Natural killer cell (primary cell): ENCODE measurements at regions not wholly inside any gene's neighbourhood (a gene's known extent, or its start where the extent isn't known, plus 50 kb on each side); places are given as distances from the start of the nearest gene placed in this dataset.

ENCODE experiments used
- ATAC-seq, 3 donors: fragments of 150-1000 bp in 2 of 3; fragments of 200-7000 bp in 1 of 3; cut with Tn5 transposase; 1 replicate in 1 of 3; 2 replicates in 2 of 3; pipeline ENCODE4 v1.10.0; 2021; ENCODE audit warnings: mild to moderate bottlenecking in 2 of 3, moderate library complexity in 2 of 3
- DNase-seq, 2 donors: peaks; one replicate each; pipeline versions ENCODE4 v3.0.0 to v3.0.0-alpha.2; 2013 to 2021; ENCODE audit warnings: mixed read lengths in 1 of 2
- H3K27ac ChIP-seq: one replicate; pipeline ENCODE4 v1.5.1; 2013; ENCODE audit warnings: mild to moderate bottlenecking, low read length
- H3K27me3 ChIP-seq: one replicate; pipeline ENCODE4 v1.6.1; 2013; ENCODE audit warnings: low read length; ENCODE audit not compliant: control insufficient read depth, insufficient read depth
- H3K36me3 ChIP-seq: one replicate; pipeline ENCODE4 v1.6.1; 2013; ENCODE audit warnings: low read length; ENCODE audit not compliant: control insufficient read depth, insufficient read depth
- H3K4me1 ChIP-seq: one replicate; pipeline ENCODE4 v1.6.1; 2013; ENCODE audit warnings: low read length; ENCODE audit not compliant: control insufficient read depth, insufficient read depth
- H3K4me3 ChIP-seq: one replicate; pipeline ENCODE4 v1.5.1; 2013; ENCODE audit warnings: low read length
- H3K9me3 ChIP-seq: one replicate; pipeline ENCODE4 v1.6.1; 2013; ENCODE audit warnings: low read length; ENCODE audit not compliant: control insufficient read depth, insufficient read depth
- H3K27ac Mint-ChIP-seq, 2 donors: one replicate each; pipeline ENCODE4 v1.8.0; 2022; ENCODE audit warnings: mild to moderate bottlenecking in 2 of 2, mixed read lengths in 2 of 2, moderate library complexity in 1 of 2
- H3K27me3 Mint-ChIP-seq, 2 donors: one replicate each; pipeline ENCODE4 v1.8.0; 2022; ENCODE audit warnings: low read depth in 2 of 2, mixed read lengths in 2 of 2
- H3K36me3 Mint-ChIP-seq: one replicate; pipeline ENCODE4 v1.8.0; 2022; ENCODE audit warnings: mixed read lengths
- H3K4me1 Mint-ChIP-seq, 2 donors: one replicate each; pipeline ENCODE4 v1.8.0; 2022; ENCODE audit warnings: mixed read lengths in 2 of 2
- H3K4me3 Mint-ChIP-seq: one replicate; pipeline ENCODE4 v1.8.0; 2022; ENCODE audit warnings: mild to moderate bottlenecking, moderate library complexity, mixed read lengths
- H3K9me3 Mint-ChIP-seq, 2 donors: one replicate each; pipeline ENCODE4 v1.8.0; 2022; ENCODE audit warnings: mixed read lengths in 2 of 2
- WGBS: methylation state at CpG from one replicate; pipeline ENCODE4 v1.1.7; 2013; ENCODE audit warnings: missing lambda C conversion rate; ENCODE audit not compliant: insufficient coverage; 5-methylcytosine and 5-hydroxymethylcytosine counted together
- intact Hi-C: fragments of 100-400 bp; cut with micrococcal nuclease; formaldehyde crosslinking; loops from one replicate; pipeline ENCODE4 v1.14.2; 2022
- TF ChIP-seq, protein P1 (sequence below): fragments of 200-600 bp; IDR thresholded peaks from one replicate; pipeline ENCODE4 v1.8.0; 2022; ENCODE audit warnings: antibody characterized with exemption

DNA sequence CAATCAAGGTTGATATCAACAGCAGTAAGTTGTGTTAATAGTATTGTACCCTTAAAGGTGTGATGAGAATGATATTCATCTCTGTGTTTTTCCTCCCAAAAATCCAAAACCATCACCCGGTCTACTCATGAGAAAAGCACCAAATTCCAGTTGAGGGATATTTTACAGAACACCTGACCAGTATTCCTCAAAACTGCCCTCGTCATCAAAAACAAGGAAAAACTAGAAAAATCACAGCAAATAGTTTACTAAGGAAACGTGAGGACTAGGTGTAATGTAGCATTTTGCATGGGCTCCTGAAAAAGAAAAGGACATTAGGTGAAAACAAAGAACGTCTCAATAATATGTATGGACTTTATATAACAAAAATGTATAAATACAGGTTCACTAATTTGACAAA lies 394.4 kb upstream of the NRSN1 start:
- Mint-ChIP-seq H3K27ac (no peak overlapping the region), H3K36me3 (no peaks in the 10 kb centered on the region), H3K4me3 (no peak overlapping the region), H3K4me1 (no peaks in the 10 kb centered on the region), H3K9me3 (peaks cover 5 to 7% of the 10 kb centered on the region in 2 donors), H3K27me3 (no peaks in the 10 kb centered on the region)
- WGBS, result 100% methylated on average over 2 of the region's 4 CpGs
- Histone ChIP-seq H3K27ac (no peak overlapping the region), H3K4me1 (no peaks in the 10 kb centered on the region), H3K9me3 (no peaks in the 10 kb centered on the region), H3K27me3 (no peaks in the 10 kb centered on the region), H3K36me3 (no peaks in the 10 kb centered on the region), H3K4me3 (no peak overlapping the region)
- TF ChIP-seq, protein P1, sequence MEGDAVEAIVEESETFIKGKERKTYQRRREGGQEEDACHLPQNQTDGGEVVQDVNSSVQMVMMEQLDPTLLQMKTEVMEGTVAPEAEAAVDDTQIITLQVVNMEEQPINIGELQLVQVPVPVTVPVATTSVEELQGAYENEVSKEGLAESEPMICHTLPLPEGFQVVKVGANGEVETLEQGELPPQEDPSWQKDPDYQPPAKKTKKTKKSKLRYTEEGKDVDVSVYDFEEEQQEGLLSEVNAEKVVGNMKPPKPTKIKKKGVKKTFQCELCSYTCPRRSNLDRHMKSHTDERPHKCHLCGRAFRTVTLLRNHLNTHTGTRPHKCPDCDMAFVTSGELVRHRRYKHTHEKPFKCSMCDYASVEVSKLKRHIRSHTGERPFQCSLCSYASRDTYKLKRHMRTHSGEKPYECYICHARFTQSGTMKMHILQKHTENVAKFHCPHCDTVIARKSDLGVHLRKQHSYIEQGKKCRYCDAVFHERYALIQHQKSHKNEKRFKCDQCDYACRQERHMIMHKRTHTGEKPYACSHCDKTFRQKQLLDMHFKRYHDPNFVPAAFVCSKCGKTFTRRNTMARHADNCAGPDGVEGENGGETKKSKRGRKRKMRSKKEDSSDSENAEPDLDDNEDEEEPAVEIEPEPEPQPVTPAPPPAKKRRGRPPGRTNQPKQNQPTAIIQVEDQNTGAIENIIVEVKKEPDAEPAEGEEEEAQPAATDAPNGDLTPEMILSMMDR, result no peak
- intact Hi-C loops, result no loop called here
- ATAC-seq (no peak), DNase-seq (no peak)

DNA sequence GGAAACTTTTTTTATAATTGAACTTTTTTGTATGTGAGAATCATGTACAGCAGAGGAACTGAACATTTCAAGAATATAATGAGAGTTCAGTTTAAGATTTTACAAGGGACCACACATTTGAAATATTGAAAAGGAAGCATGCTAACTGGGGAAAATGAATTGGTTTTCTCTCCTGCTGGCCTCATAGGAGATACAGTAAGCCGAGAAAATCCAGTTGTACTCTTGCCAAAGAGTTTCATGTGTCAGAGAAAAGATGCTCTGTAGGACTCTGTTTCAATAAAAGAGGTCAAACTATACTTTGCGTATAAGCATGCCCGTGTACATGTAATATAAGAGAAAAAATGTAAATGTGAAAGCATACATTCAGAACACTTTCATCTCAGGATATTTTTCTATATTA lies 393.5 kb upstream of the NRSN1 start:
- H3K27ac Mint-ChIP-seq, result no peak overlapping the region
- H3K4me3 ChIP-seq, result no peak overlapping the region
- TF ChIP-seq, protein P1, result no peak
- ATAC-seq, result no peak
- H3K9me3 Mint-ChIP-seq, result peaks cover 7 to 11% of the 10 kb centered on the region in 2 donors
- no peaks in the 10 kb centered on the region for H3K4me1 Mint-ChIP-seq
- H3K4me3 Mint-ChIP-seq, result no peak overlapping the region
- intact Hi-C loops, result no loop called here
- no peaks in the 10 kb centered on the region for H3K36me3 Mint-ChIP-seq
- no peaks in the 10 kb centered on the region for H3K4me1 ChIP-seq
- no peak for DNase-seq
- no peaks in the 10 kb centered on the region for H3K27me3 Mint-ChIP-seq
- H3K27me3 ChIP-seq, result no peaks in the 10 kb centered on the region
- no peaks in the 10 kb centered on the region for H3K9me3 ChIP-seq
- H3K36me3 ChIP-seq, result no peaks in the 10 kb centered on the region
- 97% methylated on average over 2 of the region's 3 CpGs for WGBS
- no peak overlapping the region for H3K27ac ChIP-seq

DNA sequence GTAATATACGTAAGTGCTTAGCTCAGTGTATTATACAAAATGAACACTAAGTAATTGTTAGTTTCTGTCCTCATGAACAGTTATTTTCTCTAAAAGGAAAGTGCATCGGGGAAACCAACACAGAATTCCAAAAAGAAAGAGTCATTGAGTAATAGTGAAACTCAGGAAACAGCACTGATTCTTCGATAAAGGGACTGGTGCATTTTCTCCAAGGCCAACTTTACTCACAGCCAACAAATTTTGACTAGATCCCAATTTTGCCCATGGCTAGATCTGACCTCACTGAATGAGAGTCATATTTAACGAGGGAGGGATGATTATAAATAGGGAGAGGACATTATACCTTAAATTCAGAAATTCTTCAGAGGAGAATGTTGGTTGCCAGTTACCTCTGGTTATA lies 390.9 kb upstream of the NRSN1 start:
- no peaks in the 10 kb centered on the region for H3K27me3 ChIP-seq
- Mint-ChIP-seq H3K36me3 (no peaks in the 10 kb centered on the region), H3K4me1 (no peaks in the 10 kb centered on the region), H3K4me3 (no peak overlapping the region), H3K27me3 (no peaks in the 10 kb centered on the region), H3K9me3 (peaks cover 4 to 11% of the 10 kb centered on the region in 2 donors), H3K27ac (no peak overlapping the region)
- H3K9me3 ChIP-seq, result no peaks in the 10 kb centered on the region
- TF ChIP-seq, protein P1, result no peak
- H3K27ac ChIP-seq, result no peak overlapping the region
- 72% methylated on average over 3 of the region's 4 CpGs for WGBS
- H3K4me3 ChIP-seq, result no peak overlapping the region
- ATAC-seq (no peak), DNase-seq (no peak)
- no peaks in the 10 kb centered on the region for H3K36me3 ChIP-seq
- intact Hi-C loops, result no loop called here
- no peaks in the 10 kb centered on the region for H3K4me1 ChIP-seq

DNA sequence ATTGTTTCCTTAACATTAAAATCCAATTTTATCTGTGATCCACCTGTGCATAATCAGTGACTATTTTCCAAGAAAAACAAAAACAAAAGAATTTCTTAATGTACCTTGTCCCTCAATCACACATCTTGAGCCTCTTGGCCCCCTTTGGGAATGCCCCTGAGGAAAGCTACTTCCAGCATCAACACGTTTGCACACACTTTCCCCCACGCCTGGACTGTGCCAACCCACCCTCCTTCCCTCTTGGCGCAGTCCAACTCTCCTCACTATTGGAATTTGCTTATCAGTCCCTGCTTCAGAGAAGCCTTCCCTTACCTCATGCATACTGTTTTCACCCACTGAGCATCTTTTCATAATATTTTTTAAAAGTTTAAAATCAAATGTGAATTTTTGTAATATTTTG lies 389.4 kb upstream of the NRSN1 start:
- ATAC-seq (no peak), DNase-seq (no peak)
- Mint-ChIP-seq H3K4me3 (no peak overlapping the region), H3K9me3 (peaks cover 4 to 16% of the 10 kb centered on the region in 2 donors), H3K27me3 (no peaks in the 10 kb centered on the region), H3K36me3 (no peaks in the 10 kb centered on the region), H3K4me1 (no peaks in the 10 kb centered on the region), H3K27ac (no peak overlapping the region)
- H3K9me3 ChIP-seq, result no peaks in the 10 kb centered on the region
- H3K4me1 ChIP-seq, result no peaks in the 10 kb centered on the region
- H3K4me3 ChIP-seq, result no peak overlapping the region
- H3K27me3 ChIP-seq, result no peaks in the 10 kb centered on the region
- no peak overlapping the region for H3K27ac ChIP-seq
- intact Hi-C loops, result no loop called here
- H3K36me3 ChIP-seq, result no peaks in the 10 kb centered on the region
- TF ChIP-seq, protein P1, result no peak
- WGBS, result 70% methylated on average over 3 of the region's 3 CpGs
